OCI-LY3 (cell line): ENCODE measurements at regions not wholly inside any gene's neighbourhood (a gene's known extent, or its start where the extent isn't known, plus 50 kb on each side); places are given as distances from the start of the nearest gene placed in this dataset.
"Not testable (repeated sequence)": the region's sequence is repeated elsewhere in the genome, so short reads cannot be mapped to it uniquely, and the experiment has no call there.

Experiments used
- H2AFZ ChIP-seq: fragments of 200-600, 300-600 bp; shearing (Covaris generic); 2 replicates; pipeline ENCODE4 v1.6.0; 2014; ENCODE audit warnings: antibody characterized with exemption, low read depth, low read length
- H3K27ac ChIP-seq: fragments of 200-600, 300-600 bp; sonication (generic); 2 replicates; pipeline ENCODE4 v1.5.1; 2014; ENCODE audit warnings: mild to moderate bottlenecking, low read length, moderate library complexity, mixed read lengths
- H3K27me3 ChIP-seq: fragments of 200-600, 300-600 bp; sonication (generic); 2 replicates; pipeline ENCODE4 v1.6.1; 2014; ENCODE audit warnings: low read depth, low read length, mixed read lengths
- H3K36me3 ChIP-seq: fragments of 200-600, 300-600 bp; sonication (generic); replicated peaks from 2 replicates; pipeline ENCODE3; 2014; ENCODE audit warnings: low read depth, low read length, mixed read lengths
- H3K4me1 ChIP-seq: fragments of 300-600, 200-600 bp; sonication (generic); 2 replicates; pipeline ENCODE4 v1.6.1; 2014; ENCODE audit warnings: low read length, mixed read lengths
- H3K4me2 ChIP-seq: fragments of 200-600, 300-600 bp; sonication (generic); 2 replicates; pipeline ENCODE4 v1.6.1; 2014; ENCODE audit warnings: low read length, mixed read lengths
- H3K4me3 ChIP-seq: fragments of 300-600, 200-600 bp; sonication (generic); 2 replicates; pipeline ENCODE4 v1.5.1; 2014; ENCODE audit warnings: antibody characterized with exemption, mild to moderate bottlenecking, low read length, moderate library complexity
- H3K79me2 ChIP-seq: fragments of 300-600, 200-600 bp; shearing (Covaris generic); 2 replicates; pipeline ENCODE4 v1.6.1; 2014; ENCODE audit warnings: mild to moderate bottlenecking, low read length, mixed read lengths
- H3K9ac ChIP-seq: fragments of 300-600, 200-600 bp; shearing (Covaris generic); 2 replicates; pipeline ENCODE4 v1.6.0; 2014; ENCODE audit warnings: mild to moderate bottlenecking, low read length, moderate library complexity
- H3K9me3 ChIP-seq: fragments of 200-600, 300-600 bp; shearing (Covaris generic); 2 replicates; pipeline ENCODE4 v1.6.1; 2014; ENCODE audit warnings: low read length, mixed read lengths; ENCODE audit not compliant: insufficient read depth
- H4K20me1 ChIP-seq: fragments of 200-600, 300-600 bp; sonication (generic); 2 replicates; pipeline ENCODE4 v1.6.1; 2016; ENCODE audit warnings: low read length, mixed read lengths; ENCODE audit not compliant: insufficient read depth
- CTCF ChIP-seq: fragments of 200-600, 300-600 bp; sonication (generic); IDR thresholded peaks from 2 replicates; pipeline ENCODE4 v1.5.1; 2014; ENCODE audit warnings: antibody characterized with exemption, low read length, low read depth

GRCh38 chr1:144516172-144516571 lies 54.7 kb upstream of the NBPF15 start:
- not testable (repeated sequence) for H3K79me2 ChIP-seq, H3K4me2 ChIP-seq, H3K4me3 ChIP-seq, H4K20me1 ChIP-seq, H3K9me3 ChIP-seq, H3K27ac ChIP-seq, H3K4me1 ChIP-seq, H3K9ac ChIP-seq, H3K36me3 ChIP-seq, H3K27me3 ChIP-seq, H2AFZ ChIP-seq

DNA sequence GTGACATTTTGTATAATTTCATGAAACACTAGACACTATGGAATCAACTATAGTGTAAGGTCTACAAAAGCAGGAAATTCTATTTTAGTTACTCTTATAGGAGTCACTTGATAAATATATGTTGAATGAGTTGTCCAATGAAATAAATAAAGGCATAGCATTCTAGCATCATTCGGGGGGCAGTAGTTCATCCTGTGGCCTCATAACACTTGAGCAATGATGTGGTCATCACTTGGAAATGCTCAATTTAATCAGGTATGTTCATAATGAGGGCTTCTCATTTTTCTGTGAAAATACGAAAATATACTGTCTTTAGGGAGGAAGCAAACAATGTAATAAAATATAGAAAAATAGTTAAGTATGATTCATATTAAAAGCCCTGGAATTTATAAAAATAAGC lies 55.4 kb upstream of the NBPF15 start:
- H3K4me2 ChIP-seq, H3K4me3 ChIP-seq, H2AFZ ChIP-seq, H3K27ac ChIP-seq, H3K9me3 ChIP-seq, H3K27me3 ChIP-seq, H3K9ac ChIP-seq, H3K79me2 ChIP-seq, H3K4me1 ChIP-seq, H3K36me3 ChIP-seq, H4K20me1 ChIP-seq: not testable (repeated sequence)

- H3K27me3 ChIP-seq, H3K79me2 ChIP-seq, H3K4me3 ChIP-seq, H3K27ac ChIP-seq, H3K4me1 ChIP-seq, H3K4me2 ChIP-seq, H3K36me3 ChIP-seq, H2AFZ ChIP-seq, H3K9ac ChIP-seq, H3K9me3 ChIP-seq, H4K20me1 ChIP-seq: not testable (repeated sequence)
These were observed 57.0 kb upstream of the NBPF15 start for GRCh38 chr1:144518439-144518838.

GRCh38 chr1:144519528-144520189 lies 58.2 kb upstream of the NBPF15 start:
- not testable (repeated sequence) for H3K4me1 ChIP-seq, H4K20me1 ChIP-seq, H3K4me2 ChIP-seq, H2AFZ ChIP-seq, H3K4me3 ChIP-seq, H3K9me3 ChIP-seq, H3K27ac ChIP-seq, H3K27me3 ChIP-seq, H3K36me3 ChIP-seq, H3K9ac ChIP-seq, H3K79me2 ChIP-seq

- Histone ChIP-seq H3K4me3 (peak overlapping the region; percentile 74), H3K27ac (peak overlapping the region; percentile 75), H3K4me2 (peak overlapping the region; percentile 68), H3K9ac (peak overlapping the region; percentile 88), H2AFZ (peak overlapping the region; percentile 86; the same call in 1 of the 2 replicates)
- not testable (repeated sequence) for H3K9me3 ChIP-seq, H4K20me1 ChIP-seq, H3K27me3 ChIP-seq, H3K79me2 ChIP-seq, H3K4me1 ChIP-seq, H3K36me3 ChIP-seq
These were observed 62.4 kb upstream of the NBPF15 start for GRCh38 chr1:144523661-144524407.

- not testable (repeated sequence) for H3K27ac ChIP-seq, H3K9ac ChIP-seq, H3K4me1 ChIP-seq, H3K36me3 ChIP-seq, H3K79me2 ChIP-seq, H3K9me3 ChIP-seq, H3K4me3 ChIP-seq, H2AFZ ChIP-seq, H3K27me3 ChIP-seq, H4K20me1 ChIP-seq
- H3K4me2 ChIP-seq: peak overlapping the region; percentile 36; the same call in 1 of the 2 replicates
- TF ChIP-seq CTCF: peak; percentile 30
These were observed 60.5 kb upstream of the PPIAL4F start for GRCh38 chr1:144532156-144532607.

GRCh38 chr1:144533480-144533879 lies 59.2 kb upstream of the PPIAL4F start:
- H4K20me1 ChIP-seq, H3K27me3 ChIP-seq, H3K79me2 ChIP-seq, H3K4me1 ChIP-seq, H3K36me3 ChIP-seq, H3K9me3 ChIP-seq, H3K4me3 ChIP-seq, H3K9ac ChIP-seq, H3K27ac ChIP-seq, H2AFZ ChIP-seq, H3K4me2 ChIP-seq: not testable (repeated sequence)

- not testable (repeated sequence) for H3K4me1 ChIP-seq, H3K4me2 ChIP-seq, H3K9ac ChIP-seq, H4K20me1 ChIP-seq, H3K79me2 ChIP-seq, H3K4me3 ChIP-seq, H3K9me3 ChIP-seq, H3K27me3 ChIP-seq, H2AFZ ChIP-seq, H3K27ac ChIP-seq, H3K36me3 ChIP-seq
These were observed 58.4 kb upstream of the PPIAL4F start for GRCh38 chr1:144534286-144534685.

GRCh38 chr1:144536677-144537076 lies 56.0 kb upstream of the PPIAL4F start:
- H3K4me3 ChIP-seq, H3K36me3 ChIP-seq, H4K20me1 ChIP-seq, H3K9ac ChIP-seq, H3K4me1 ChIP-seq, H3K9me3 ChIP-seq, H3K79me2 ChIP-seq, H2AFZ ChIP-seq, H3K27me3 ChIP-seq, H3K27ac ChIP-seq, H3K4me2 ChIP-seq: not testable (repeated sequence)
